H9 (cell line): ENCODE measurements at regions not wholly inside any gene's neighbourhood (a gene's known extent, or its start where the extent isn't known, plus 50 kb on each side); places are given as distances from the start of the nearest gene placed in this dataset.

Source experiments
- DNase-seq: peaks from one replicate; pipeline ENCODE4 v3.0.0-alpha.2; 2017
- H2AFZ ChIP-seq: one replicate; pipeline ENCODE4 v1.6.1; 2013; ENCODE audit warnings: mild to moderate bottlenecking, low read length, control low read depth, moderate library complexity
- H2AK5ac ChIP-seq: 2 replicates; pipeline ENCODE4 v1.6.1; 2013; ENCODE audit warnings: low read length, control low read depth, mixed read lengths; ENCODE audit not compliant: insufficient read length
- H2BK120ac ChIP-seq: one replicate; pipeline ENCODE4 v1.6.1; 2013; ENCODE audit warnings: low read depth, mild to moderate bottlenecking, low read length, control low read depth, inconsistent platforms; ENCODE audit not compliant: poor library complexity, severe bottlenecking
- H2BK12ac ChIP-seq: 2 replicates; pipeline ENCODE4 v1.6.1; 2013; ENCODE audit warnings: low read length, control low read depth, mixed read lengths, low read depth; ENCODE audit not compliant: insufficient read length
- H2BK15ac ChIP-seq: 2 replicates; pipeline ENCODE4 v1.6.1; 2013; ENCODE audit warnings: low read depth, low read length, control low read depth
- H2BK20ac ChIP-seq: one replicate; pipeline ENCODE4 v1.6.1; 2013; ENCODE audit warnings: low read depth, mild to moderate bottlenecking, low read length, control low read depth, inconsistent platforms; ENCODE audit not compliant: poor library complexity, severe bottlenecking
- H2BK5ac ChIP-seq: 2 replicates; pipeline ENCODE4 v1.6.1; 2013; ENCODE audit warnings: low read length, control low read depth, mixed read lengths; ENCODE audit not compliant: insufficient read length
- H3K14ac ChIP-seq: 2 replicates; pipeline ENCODE4 v1.6.1; 2013; ENCODE audit warnings: low read length, control low read depth; ENCODE audit not compliant: insufficient read depth
- H3K18ac ChIP-seq: 2 replicates; pipeline ENCODE4 v1.6.1; 2013; ENCODE audit warnings: low read depth, mild to moderate bottlenecking, mixed read lengths, low read length, control low read depth; ENCODE audit not compliant: insufficient read length
- H3K23ac ChIP-seq: 2 replicates; pipeline ENCODE4 v1.6.1; 2013; ENCODE audit warnings: low read length, control low read depth, mixed read lengths, low read depth; ENCODE audit not compliant: insufficient read length
- H3K23me2 ChIP-seq: 2 replicates; pipeline ENCODE4 v1.6.1; 2013; ENCODE audit warnings: low read depth, mild to moderate bottlenecking, mixed read lengths, low read length, control low read depth; ENCODE audit not compliant: insufficient read length, poor library complexity, severe bottlenecking
- H3K27ac ChIP-seq: 2 replicates; pipeline ENCODE4 v1.5.1; 2013; ENCODE audit warnings: low read length, control low read depth, mixed read lengths, low read depth; ENCODE audit not compliant: insufficient read length
- H3K27me3 ChIP-seq: 2 replicates; pipeline ENCODE4 v1.6.1; 2013; ENCODE audit warnings: low read length, control low read depth, inconsistent platforms; ENCODE audit not compliant: insufficient read depth
- H3K4ac ChIP-seq: 2 replicates; pipeline ENCODE4 v1.6.1; 2013; ENCODE audit warnings: low read depth, mild to moderate bottlenecking, control low read depth, inconsistent platforms, low read length, moderate library complexity
- H3K4me1 ChIP-seq: 2 replicates; pipeline ENCODE4 v1.6.1; 2013; ENCODE audit warnings: low read length, control low read depth, inconsistent platforms; ENCODE audit not compliant: insufficient read depth
- H3K4me2 ChIP-seq: 2 replicates; pipeline ENCODE4 v1.6.1; 2013; ENCODE audit warnings: low read length, control low read depth, mixed read lengths; ENCODE audit not compliant: insufficient read length, insufficient read depth
- H3K56ac ChIP-seq: 2 replicates; pipeline ENCODE4 v1.6.1; 2013; ENCODE audit warnings: low read depth, mild to moderate bottlenecking, mixed read lengths, low read length, control low read depth; ENCODE audit not compliant: insufficient read length
- H3K79me1 ChIP-seq: 2 replicates; pipeline ENCODE4 v1.6.1; 2013; ENCODE audit warnings: low read depth, mild to moderate bottlenecking, moderate library complexity, low read length, control low read depth, inconsistent platforms; ENCODE audit not compliant: insufficient read depth, poor library complexity, severe bottlenecking
- H3K79me2 ChIP-seq: 2 replicates; pipeline ENCODE4 v1.6.1; 2013; ENCODE audit warnings: low read length, control low read depth, inconsistent platforms; ENCODE audit not compliant: insufficient read depth
- H3K9ac ChIP-seq: 2 replicates; pipeline ENCODE4 v1.6.1; 2013; ENCODE audit warnings: low read length, control low read depth, mixed read lengths; ENCODE audit not compliant: insufficient read length; ENCODE audit errors: extremely low read depth
- H3K9me3 ChIP-seq: one replicate; pipeline ENCODE4 v1.6.1; 2013; ENCODE audit warnings: low read depth, low read length, inconsistent platforms; ENCODE audit not compliant: control insufficient read depth
- H3T11ph ChIP-seq: one replicate; pipeline ENCODE4 v1.6.1; 2013; ENCODE audit warnings: mild to moderate bottlenecking, low read length, control low read depth, inconsistent platforms
- H4K20me1 ChIP-seq: one replicate; pipeline ENCODE4 v1.6.1; 2013; ENCODE audit not compliant: control insufficient read depth, insufficient read length, insufficient read depth
- H4K5ac ChIP-seq: 2 replicates; pipeline ENCODE4 v1.6.1; 2013; ENCODE audit warnings: low read depth, mild to moderate bottlenecking, mixed read lengths, low read length, control low read depth; ENCODE audit not compliant: insufficient read length
- H4K8ac ChIP-seq: replicated peaks from 2 replicates; pipeline ENCODE4 v1.6.1; 2013; ENCODE audit warnings: low read length, control low read depth, mixed read lengths, low read depth; ENCODE audit not compliant: insufficient read length
- H4K91ac ChIP-seq: 2 replicates; pipeline ENCODE4 v1.6.1; 2013; ENCODE audit warnings: low read depth, mild to moderate bottlenecking, moderate library complexity, mixed read lengths, low read length, control low read depth; ENCODE audit not compliant: insufficient read length
- H3K27ac Mint-ChIP-seq, 3 experiments: 2 replicates in 2 of 3; 3 replicates in 1 of 3; pipeline ENCODE4 v1.8.0; 2020 to 2021; ENCODE audit warnings: mixed read lengths in 3 of 3, mild to moderate bottlenecking in 1 of 3, moderate library complexity in 1 of 3
- H3K27me3 Mint-ChIP-seq: 2 replicates; pipeline ENCODE4 v1.8.0; 2021; ENCODE audit warnings: low read depth, mild to moderate bottlenecking, moderate library complexity, mixed read lengths
- H3K36me3 Mint-ChIP-seq, 3 experiments: 2 replicates in 2 of 3; 3 replicates in 1 of 3; pipeline ENCODE4 v1.8.0; 2020 to 2021; ENCODE audit warnings: low read depth in 3 of 3, mixed read lengths in 3 of 3; ENCODE audit not compliant: insufficient read depth in 1 of 3
- H3K4me1 Mint-ChIP-seq, 2 experiments: 2 replicates each; pipeline ENCODE4 v1.8.0; 2020; ENCODE audit warnings: mixed read lengths in 2 of 2
- H3K4me3 Mint-ChIP-seq, 2 experiments: 2 replicates in 1 of 2; 3 replicates in 1 of 2; pipeline ENCODE4 v1.8.0; 2020 to 2021; ENCODE audit warnings: mild to moderate bottlenecking in 2 of 2, mixed read lengths in 2 of 2, moderate library complexity in 1 of 2
- H3K9me3 Mint-ChIP-seq, 2 experiments: 2 replicates in 1 of 2; 3 replicates in 1 of 2; pipeline ENCODE4 v1.8.0; 2020; ENCODE audit warnings: mild to moderate bottlenecking in 2 of 2, mixed read lengths in 2 of 2, moderate library complexity in 1 of 2
- WGBS: extraction: QIAGEN DNeasy Blood & Tissue Kit; methylation state at CpG from one replicate; pipeline ENCODE4 v1.1.7; 2013; ENCODE audit warnings: missing lambda C conversion rate, low lambda C conversion rate, mixed read lengths; ENCODE audit not compliant: insufficient read length; ENCODE audit errors: extremely low coverage; 5-methylcytosine and 5-hydroxymethylcytosine counted together
- TF ChIP-seq, protein P1 (sequence below): fragments of 200-600 bp; sonication (generic); conservative IDR thresholded peaks from 3 replicates; pipeline ENCODE4 v1.8.0; 2021; ENCODE audit warnings: antibody characterized with exemption, mild to moderate bottlenecking

DNA sequence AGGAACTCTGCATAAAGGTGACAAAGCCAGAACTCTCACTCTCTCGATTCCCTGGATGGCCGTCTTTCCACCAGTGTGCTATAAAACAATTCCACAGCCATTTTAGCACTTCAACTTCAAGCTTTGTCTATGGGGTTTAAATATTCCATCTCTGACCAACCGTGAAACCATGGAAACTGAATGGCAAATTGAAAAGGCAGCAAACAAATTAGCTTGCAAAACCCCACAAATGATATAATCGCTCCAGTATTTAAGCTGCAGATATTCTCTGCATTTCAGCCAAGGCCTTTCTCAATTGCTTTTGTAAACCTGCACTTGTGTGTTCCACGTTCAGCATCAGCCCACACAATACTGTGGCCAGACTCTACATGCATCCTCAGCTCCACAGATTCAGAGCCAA lies 131.7 kb upstream of the ISX start:
- Histone ChIP-seq H2BK120ac (no peak overlapping the region), H3K4me2 (no peak overlapping the region), H4K20me1 (no peaks in the 10 kb centered on the region), H3K18ac (no peak overlapping the region), H3K79me1 (no peaks in the 10 kb centered on the region), H3K79me2 (no peaks in the 10 kb centered on the region), H2BK20ac (no peak overlapping the region), H3K4ac (no peak overlapping the region), H2BK5ac (no peak overlapping the region), H2BK12ac (no peak overlapping the region), H3K9me3 (no peaks in the 10 kb centered on the region), H3K27me3 (no peaks in the 10 kb centered on the region), H2BK15ac (no peak overlapping the region), H3K23ac (no peak overlapping the region), H2AK5ac (no peak overlapping the region), H3K14ac (no peak overlapping the region), H3T11ph (no peak overlapping the region), H4K8ac (no peak overlapping the region), H3K4me1 (no peaks in the 10 kb centered on the region), H3K23me2 (no peaks in the 10 kb centered on the region), H4K91ac (no peak overlapping the region), H2AFZ (no peak overlapping the region), H3K9ac (no peak overlapping the region), H3K56ac (no peak overlapping the region), H3K27ac (no peak overlapping the region), H4K5ac (no peak overlapping the region)
- H3K36me3 Mint-ChIP-seq, result peaks cover 0 to 1% (median 0%) of the 10 kb centered on the region in 3 experiments; a peak in 1 of 7 replicates
- peaks cover 3 to 6% of the 10 kb centered on the region in 2 experiments; a peak in 1 of 5 replicates for H3K9me3 Mint-ChIP-seq
- H3K4me3 Mint-ChIP-seq, result no peak overlapping the region
- no peak for DNase-seq
- peaks cover 14 to 15% of the 10 kb centered on the region in 2 experiments for H3K4me1 Mint-ChIP-seq
- WGBS, result no CpG with 5 or more reads among the region's 5 CpGs
- H3K27ac Mint-ChIP-seq, result no peak overlapping the region
- H3K27me3 Mint-ChIP-seq, result peaks cover 10% of the 10 kb centered on the region
- TF ChIP-seq, protein P1, sequence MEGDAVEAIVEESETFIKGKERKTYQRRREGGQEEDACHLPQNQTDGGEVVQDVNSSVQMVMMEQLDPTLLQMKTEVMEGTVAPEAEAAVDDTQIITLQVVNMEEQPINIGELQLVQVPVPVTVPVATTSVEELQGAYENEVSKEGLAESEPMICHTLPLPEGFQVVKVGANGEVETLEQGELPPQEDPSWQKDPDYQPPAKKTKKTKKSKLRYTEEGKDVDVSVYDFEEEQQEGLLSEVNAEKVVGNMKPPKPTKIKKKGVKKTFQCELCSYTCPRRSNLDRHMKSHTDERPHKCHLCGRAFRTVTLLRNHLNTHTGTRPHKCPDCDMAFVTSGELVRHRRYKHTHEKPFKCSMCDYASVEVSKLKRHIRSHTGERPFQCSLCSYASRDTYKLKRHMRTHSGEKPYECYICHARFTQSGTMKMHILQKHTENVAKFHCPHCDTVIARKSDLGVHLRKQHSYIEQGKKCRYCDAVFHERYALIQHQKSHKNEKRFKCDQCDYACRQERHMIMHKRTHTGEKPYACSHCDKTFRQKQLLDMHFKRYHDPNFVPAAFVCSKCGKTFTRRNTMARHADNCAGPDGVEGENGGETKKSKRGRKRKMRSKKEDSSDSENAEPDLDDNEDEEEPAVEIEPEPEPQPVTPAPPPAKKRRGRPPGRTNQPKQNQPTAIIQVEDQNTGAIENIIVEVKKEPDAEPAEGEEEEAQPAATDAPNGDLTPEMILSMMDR, result no peak
